ENCODE measurements at regions not wholly inside any gene's neighbourhood (a gene's known extent, or its start where the extent isn't known, plus 50 kb on each side); places are given as distances from the start of the nearest gene placed in this dataset.

DNA sequence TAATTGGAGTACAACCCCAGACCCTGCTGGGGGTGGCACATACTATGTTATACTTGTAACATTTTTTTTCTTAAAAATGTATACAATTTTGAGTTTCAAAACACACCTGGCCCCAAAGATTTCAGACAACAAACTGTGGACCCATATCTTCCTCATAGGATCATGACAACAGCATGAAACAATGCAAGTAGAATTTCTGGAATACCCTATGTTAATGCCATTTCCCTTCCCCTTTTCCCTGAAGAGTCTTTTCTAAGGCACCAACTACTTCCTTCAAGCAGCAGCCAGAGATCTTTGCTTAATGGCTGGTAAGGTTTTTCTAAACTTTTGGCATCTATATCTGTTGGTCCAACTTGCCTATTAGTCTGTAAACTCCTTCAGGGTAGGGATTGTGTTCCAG is 99.9 kb upstream of the SERBP1 start:
- TF ChIP-seq, protein P1, sequence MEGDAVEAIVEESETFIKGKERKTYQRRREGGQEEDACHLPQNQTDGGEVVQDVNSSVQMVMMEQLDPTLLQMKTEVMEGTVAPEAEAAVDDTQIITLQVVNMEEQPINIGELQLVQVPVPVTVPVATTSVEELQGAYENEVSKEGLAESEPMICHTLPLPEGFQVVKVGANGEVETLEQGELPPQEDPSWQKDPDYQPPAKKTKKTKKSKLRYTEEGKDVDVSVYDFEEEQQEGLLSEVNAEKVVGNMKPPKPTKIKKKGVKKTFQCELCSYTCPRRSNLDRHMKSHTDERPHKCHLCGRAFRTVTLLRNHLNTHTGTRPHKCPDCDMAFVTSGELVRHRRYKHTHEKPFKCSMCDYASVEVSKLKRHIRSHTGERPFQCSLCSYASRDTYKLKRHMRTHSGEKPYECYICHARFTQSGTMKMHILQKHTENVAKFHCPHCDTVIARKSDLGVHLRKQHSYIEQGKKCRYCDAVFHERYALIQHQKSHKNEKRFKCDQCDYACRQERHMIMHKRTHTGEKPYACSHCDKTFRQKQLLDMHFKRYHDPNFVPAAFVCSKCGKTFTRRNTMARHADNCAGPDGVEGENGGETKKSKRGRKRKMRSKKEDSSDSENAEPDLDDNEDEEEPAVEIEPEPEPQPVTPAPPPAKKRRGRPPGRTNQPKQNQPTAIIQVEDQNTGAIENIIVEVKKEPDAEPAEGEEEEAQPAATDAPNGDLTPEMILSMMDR (conservative IDR thresholded peaks at IDR 0.05): no peak
- TF ChIP-seq EZH2 (IDR thresholded peaks at IDR 0.05; ENCODE audit: low read depth): no peak

Measured in PC-9 (cell line).